HEK293T (cell line): ENCODE measurements at regions not wholly inside any gene's neighbourhood (a gene's known extent, or its start where the extent isn't known, plus 50 kb on each side); places are given as distances from the start of the nearest gene placed in this dataset.

Experiments used
- ARNT ChIP-seq: fragments of 450-650 bp; IDR thresholded peaks from 2 replicates; pipeline ENCODE4 v1.6.1; 2017; ENCODE audit warnings: mild to moderate bottlenecking
- BHLHE40 ChIP-seq: fragments of 450-650 bp; IDR thresholded peaks from 2 replicates; pipeline ENCODE4 v1.6.1; 2016; ENCODE audit warnings: mild to moderate bottlenecking, moderate library complexity, borderline replicate concordance
- ELF4 ChIP-seq: fragments of 450-650 bp; IDR thresholded peaks from 2 replicates; pipeline ENCODE4 v1.6.1; 2017; ENCODE audit warnings: antibody characterized with exemption
- FOXK2 ChIP-seq: fragments of 450-650 bp; IDR thresholded peaks from 2 replicates; pipeline ENCODE4 v1.6.1; 2016; ENCODE audit warnings: mild to moderate bottlenecking
- SP1 ChIP-seq: fragments of 450-650 bp; IDR thresholded peaks from 2 replicates; pipeline ENCODE4 v1.6.1; 2017
- SUZ12 ChIP-seq: fragments of 450-650 bp; IDR thresholded peaks from 2 replicates; pipeline ENCODE4 v1.6.1; 2016; ENCODE audit warnings: mild to moderate bottlenecking
- TARDBP ChIP-seq: fragments of 450-650 bp; IDR thresholded peaks from 2 replicates; pipeline ENCODE4 v1.6.1; 2016
- ZNF384 ChIP-seq: fragments of 450-650 bp; IDR thresholded peaks from 2 replicates; pipeline ENCODE4 v1.6.1; 2016

DNA sequence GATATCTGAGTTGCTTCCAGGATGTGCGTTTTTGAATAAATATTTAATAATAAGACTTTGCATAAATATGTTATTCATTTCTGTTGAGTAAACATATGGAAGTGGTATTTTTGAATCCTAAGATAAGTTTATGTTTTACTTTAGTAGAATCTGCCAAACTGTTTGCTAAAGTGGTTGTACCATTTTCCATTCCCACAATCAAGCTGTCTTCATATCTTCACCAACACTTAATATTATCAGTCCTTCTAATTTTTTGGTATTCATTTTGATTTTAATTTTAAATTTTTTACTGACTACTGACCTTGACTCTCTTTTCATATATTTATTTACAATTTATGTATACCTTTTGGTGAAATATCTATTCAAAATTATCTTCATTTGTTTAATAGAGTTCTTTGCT lies 293.9 kb upstream of the PTCHD4 start:
- TF ChIP-seq TARDBP (no peak), BHLHE40 (no peak), FOXK2 (no peak), ZNF384 (no peak), SP1 (no peak), SUZ12 (no peak), ELF4 (no peak), ARNT (no peak)
